ENCODE measurements at regions not wholly inside any gene's neighbourhood (a gene's known extent, or its start where the extent isn't known, plus 50 kb on each side); places are given as distances from the start of the nearest gene placed in this dataset.

DNA sequence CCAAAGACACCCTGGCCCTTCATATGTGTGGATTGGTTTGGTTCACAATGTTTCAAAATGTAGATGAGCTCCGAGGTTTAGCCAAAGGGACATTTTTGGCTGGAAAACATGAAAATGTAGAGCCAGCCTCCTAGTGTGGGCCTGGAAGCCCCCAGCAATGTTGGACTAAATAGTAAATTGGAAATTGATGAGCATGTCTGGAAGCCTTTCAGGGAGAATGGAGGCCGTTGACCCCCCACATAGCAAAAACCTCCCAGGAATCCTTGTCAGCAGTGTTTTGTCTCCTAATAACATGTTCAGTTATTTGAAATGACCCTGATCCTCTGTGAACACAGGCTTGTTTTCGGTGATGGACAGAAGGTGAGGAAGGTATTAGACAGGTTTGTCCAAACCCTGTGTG, 65.1 kb upstream of the TBX3 start:
- TF ChIP-seq, protein P1, sequence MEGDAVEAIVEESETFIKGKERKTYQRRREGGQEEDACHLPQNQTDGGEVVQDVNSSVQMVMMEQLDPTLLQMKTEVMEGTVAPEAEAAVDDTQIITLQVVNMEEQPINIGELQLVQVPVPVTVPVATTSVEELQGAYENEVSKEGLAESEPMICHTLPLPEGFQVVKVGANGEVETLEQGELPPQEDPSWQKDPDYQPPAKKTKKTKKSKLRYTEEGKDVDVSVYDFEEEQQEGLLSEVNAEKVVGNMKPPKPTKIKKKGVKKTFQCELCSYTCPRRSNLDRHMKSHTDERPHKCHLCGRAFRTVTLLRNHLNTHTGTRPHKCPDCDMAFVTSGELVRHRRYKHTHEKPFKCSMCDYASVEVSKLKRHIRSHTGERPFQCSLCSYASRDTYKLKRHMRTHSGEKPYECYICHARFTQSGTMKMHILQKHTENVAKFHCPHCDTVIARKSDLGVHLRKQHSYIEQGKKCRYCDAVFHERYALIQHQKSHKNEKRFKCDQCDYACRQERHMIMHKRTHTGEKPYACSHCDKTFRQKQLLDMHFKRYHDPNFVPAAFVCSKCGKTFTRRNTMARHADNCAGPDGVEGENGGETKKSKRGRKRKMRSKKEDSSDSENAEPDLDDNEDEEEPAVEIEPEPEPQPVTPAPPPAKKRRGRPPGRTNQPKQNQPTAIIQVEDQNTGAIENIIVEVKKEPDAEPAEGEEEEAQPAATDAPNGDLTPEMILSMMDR (IDR thresholded peaks at IDR 0.05; ENCODE audit: poor library complexity) = no peak
- no peak for TF ChIP-seq EZH2 (IDR thresholded peaks at IDR 0.05; ENCODE audit: borderline replicate concordance)

Measured in hepatocyte (in vitro differentiated cells).